NB4 (cell line): ENCODE measurements at regions not wholly inside any gene's neighbourhood (a gene's known extent, or its start where the extent isn't known, plus 50 kb on each side); places are given as distances from the start of the nearest gene placed in this dataset.

ENCODE experiments used
- MYC ChIP-seq: IDR thresholded peaks from 2 replicates; pipeline ENCODE4 v1.6.1; 2011; ENCODE audit warnings: low read depth, low read length
- POLR2A ChIP-seq: IDR thresholded peaks from 2 replicates; pipeline ENCODE4 v1.6.1; 2011; ENCODE audit warnings: mild to moderate bottlenecking; ENCODE audit not compliant: insufficient read length; ENCODE audit errors: extremely low read depth
- TF ChIP-seq, protein P1 (sequence below): IDR thresholded peaks from one replicate; pipeline ENCODE4 v1.5.1; 2012; ENCODE audit warnings: low read depth, low read length
- TF ChIP-seq, protein P2 (sequence below): IDR thresholded peaks from 2 replicates; pipeline ENCODE4 v1.6.1; 2011; ENCODE audit warnings: low read depth, low read length

DNA sequence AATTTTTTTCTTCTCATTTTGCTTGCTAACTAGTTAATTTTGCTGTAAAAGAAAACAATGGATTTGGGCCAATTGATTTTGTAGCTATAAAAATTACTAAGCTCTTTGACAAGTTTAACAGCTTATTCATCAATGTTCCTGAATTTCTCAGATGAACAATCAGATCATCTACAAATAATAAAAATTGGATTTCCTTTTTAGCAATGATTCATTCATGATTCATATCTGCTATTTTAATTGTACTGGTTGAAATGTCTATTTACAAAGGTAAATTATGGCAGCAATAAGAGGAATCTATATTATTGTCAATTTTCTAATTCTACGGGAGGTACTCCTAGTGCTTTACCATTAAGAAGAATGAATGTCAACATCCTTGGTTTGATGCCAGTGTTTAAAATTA, 178.8 kb upstream of the BTBD3 start:
- TF ChIP-seq, protein P1, sequence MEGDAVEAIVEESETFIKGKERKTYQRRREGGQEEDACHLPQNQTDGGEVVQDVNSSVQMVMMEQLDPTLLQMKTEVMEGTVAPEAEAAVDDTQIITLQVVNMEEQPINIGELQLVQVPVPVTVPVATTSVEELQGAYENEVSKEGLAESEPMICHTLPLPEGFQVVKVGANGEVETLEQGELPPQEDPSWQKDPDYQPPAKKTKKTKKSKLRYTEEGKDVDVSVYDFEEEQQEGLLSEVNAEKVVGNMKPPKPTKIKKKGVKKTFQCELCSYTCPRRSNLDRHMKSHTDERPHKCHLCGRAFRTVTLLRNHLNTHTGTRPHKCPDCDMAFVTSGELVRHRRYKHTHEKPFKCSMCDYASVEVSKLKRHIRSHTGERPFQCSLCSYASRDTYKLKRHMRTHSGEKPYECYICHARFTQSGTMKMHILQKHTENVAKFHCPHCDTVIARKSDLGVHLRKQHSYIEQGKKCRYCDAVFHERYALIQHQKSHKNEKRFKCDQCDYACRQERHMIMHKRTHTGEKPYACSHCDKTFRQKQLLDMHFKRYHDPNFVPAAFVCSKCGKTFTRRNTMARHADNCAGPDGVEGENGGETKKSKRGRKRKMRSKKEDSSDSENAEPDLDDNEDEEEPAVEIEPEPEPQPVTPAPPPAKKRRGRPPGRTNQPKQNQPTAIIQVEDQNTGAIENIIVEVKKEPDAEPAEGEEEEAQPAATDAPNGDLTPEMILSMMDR = no peak
- TF ChIP-seq POLR2A = no peak
- TF ChIP-seq, protein P2, sequence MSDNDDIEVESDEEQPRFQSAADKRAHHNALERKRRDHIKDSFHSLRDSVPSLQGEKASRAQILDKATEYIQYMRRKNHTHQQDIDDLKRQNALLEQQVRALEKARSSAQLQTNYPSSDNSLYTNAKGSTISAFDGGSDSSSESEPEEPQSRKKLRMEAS = no peak
- TF ChIP-seq MYC = no peak
